ENCODE measurements at regions not wholly inside any gene's neighbourhood (a gene's known extent, or its start where the extent isn't known, plus 50 kb on each side); places are given as distances from the start of the nearest gene placed in this dataset.

GRCh38 chr2:150718280-150718679 is 230.8 kb upstream of the RND3 start:
- no peak for TF ChIP-seq CTCF (IDR thresholded peaks at IDR 0.05; ENCODE audit: extremely low read depth, missing control alignments)

GRCh38 chr2:150716186-150716585 is 228.7 kb upstream of the RND3 start:
- DNase-seq (ENCODE audit: low spot score): no peak
- TF ChIP-seq CTCF (IDR thresholded peaks at IDR 0.05; ENCODE audit: extremely low read depth, missing control alignments): no peak

More at GRCh38 chr2:150718280-150718679, 230.8 kb upstream of the RND3 start:
- DNase-seq (ENCODE audit: low spot score): no peak

GRCh38 chr2:150715501-150715900 is 228.0 kb upstream of the RND3 start:
- no peak for TF ChIP-seq CTCF (IDR thresholded peaks at IDR 0.05; ENCODE audit: extremely low read depth, missing control alignments)
- no peak for DNase-seq (ENCODE audit: low spot score)

- no peak for TF ChIP-seq CTCF (IDR thresholded peaks at IDR 0.05; ENCODE audit: extremely low read depth, missing control alignments)
- no peak for DNase-seq (ENCODE audit: low spot score)
Observed at GRCh38 chr2:150710916-150711315, 223.4 kb upstream of the RND3 start.

- DNase-seq (ENCODE audit: low spot score): no peak
- no peak for TF ChIP-seq CTCF (IDR thresholded peaks at IDR 0.05; ENCODE audit: extremely low read depth, missing control alignments)
Observed at GRCh38 chr2:150710041-150710440, 222.6 kb upstream of the RND3 start.

GRCh38 chr2:150706561-150706960 is 219.1 kb upstream of the RND3 start:
- DNase-seq (ENCODE audit: low spot score): no peak
- TF ChIP-seq CTCF (IDR thresholded peaks at IDR 0.05; ENCODE audit: extremely low read depth, missing control alignments): no peak

GRCh38 chr2:150705767-150706166 is 218.3 kb upstream of the RND3 start:
- TF ChIP-seq CTCF (IDR thresholded peaks at IDR 0.05; ENCODE audit: extremely low read depth, missing control alignments): no peak
- no peak for DNase-seq (ENCODE audit: low spot score)
